CD14-positive monocyte (primary cell): ENCODE measurements at regions not wholly inside any gene's neighbourhood (a gene's known extent, or its start where the extent isn't known, plus 50 kb on each side); places are given as distances from the start of the nearest gene placed in this dataset.

ENCODE experiments used
- DNase-seq, 3 donors: peaks; one replicate each; pipeline ENCODE4 v3.0.0-alpha.2; 2011 to 2022
- H2AFZ ChIP-seq: 2 replicates; pipeline ENCODE4 v1.6.0; 2012; ENCODE audit warnings: mild to moderate bottlenecking, low read depth, low read length, inconsistent platforms; ENCODE audit not compliant: insufficient read depth, poor library complexity, severe bottlenecking
- H3K27ac ChIP-seq, 2 donors: 1 replicate in 1 of 2; 2 replicates in 1 of 2; pipeline ENCODE4 v1.5.1; 2012 to 2013; ENCODE audit warnings: low read length in 2 of 2, control low read depth in 1 of 2, inconsistent platforms in 1 of 2, low read depth in 1 of 2, mild to moderate bottlenecking in 1 of 2
- H3K27me3 ChIP-seq, 2 donors: one replicate each; pipeline versions ENCODE4 v1.6.0 to v1.6.1; 2011 to 2013; ENCODE audit warnings: low read length in 2 of 2; ENCODE audit not compliant: control insufficient read depth in 2 of 2, insufficient read depth in 2 of 2
- H3K36me3 ChIP-seq, 2 donors: replicated peaks in 1 of 2; 1 replicate in 1 of 2; 2 replicates in 1 of 2; pipeline versions ENCODE4 v1.5.1 to v1.6.1; 2012 to 2013; ENCODE audit warnings: low read length in 2 of 2, control low read depth in 1 of 2, inconsistent platforms in 1 of 2, mild to moderate bottlenecking in 1 of 2; ENCODE audit not compliant: insufficient read depth in 2 of 2, control insufficient read depth in 1 of 2
- H3K4me1 ChIP-seq, 2 donors: 1 replicate in 1 of 2; 2 replicates in 1 of 2; pipeline versions ENCODE4 v1.5.1 to v1.6.1; 2012 to 2013; ENCODE audit warnings: low read length in 2 of 2, control low read depth in 1 of 2, inconsistent platforms in 1 of 2, mild to moderate bottlenecking in 1 of 2, moderate library complexity in 1 of 2; ENCODE audit not compliant: insufficient read depth in 2 of 2, control insufficient read depth in 1 of 2
- H3K4me2 ChIP-seq: replicated peaks from 2 replicates; pipeline ENCODE3; 2012; ENCODE audit warnings: low read length, moderate library complexity, mild to moderate bottlenecking; ENCODE audit not compliant: poor library complexity, severe bottlenecking; ENCODE audit errors: extremely low read depth
- H3K4me3 ChIP-seq, 3 experiments: fragments of 200-600 bp in 1 of 3; sonication (generic) in 1 of 3; replicated peaks in 1 of 3; 1 replicate in 2 of 3; 2 replicates in 1 of 3; pipeline ENCODE4 v1.5.1; 2011 to 2013; ENCODE audit warnings: low read length in 3 of 3, mild to moderate bottlenecking in 3 of 3, control low read depth in 2 of 3, low read depth in 2 of 3, inconsistent platforms in 1 of 3, moderate library complexity in 1 of 3
- H3K79me2 ChIP-seq: 2 replicates; pipeline ENCODE4 v1.6.0; 2012; ENCODE audit warnings: mild to moderate bottlenecking, control low read depth, inconsistent platforms, low read length, moderate library complexity; ENCODE audit not compliant: insufficient read depth
- H3K9ac ChIP-seq: 2 replicates; pipeline ENCODE4 v1.6.0; 2017; ENCODE audit warnings: low read length, mild to moderate bottlenecking; ENCODE audit not compliant: insufficient read depth, poor library complexity, severe bottlenecking
- H3K9me3 ChIP-seq, 2 donors: replicated peaks in 1 of 2; 1 replicate in 1 of 2; 2 replicates in 1 of 2; pipeline versions ENCODE4 v1.5.1 to v1.6.1; 2012 to 2013; ENCODE audit warnings: low read length in 2 of 2, control low read depth in 1 of 2; ENCODE audit not compliant: control insufficient read depth in 1 of 2, insufficient read depth in 1 of 2
- H4K20me1 ChIP-seq: 2 replicates; pipeline ENCODE4 v1.6.0; 2012; ENCODE audit warnings: mild to moderate bottlenecking, low read length, control low read depth, moderate library complexity; ENCODE audit not compliant: insufficient read depth
- H3K27ac Mint-ChIP-seq, 7 donors: one replicate each; pipeline ENCODE4 v1.8.0; 2020; ENCODE audit warnings: mild to moderate bottlenecking in 7 of 7, mixed read lengths in 7 of 7, moderate library complexity in 6 of 7, inconsistent platforms in 2 of 7
- H3K27me3 Mint-ChIP-seq, 3 donors: one replicate each; pipeline ENCODE4 v1.8.0; 2021 to 2022; ENCODE audit warnings: low read depth in 3 of 3, mild to moderate bottlenecking in 3 of 3, mixed read lengths in 3 of 3, moderate library complexity in 3 of 3, inconsistent platforms in 1 of 3
- H3K36me3 Mint-ChIP-seq, 2 donors: one replicate each; pipeline ENCODE4 v1.8.0; 2020; ENCODE audit warnings: mixed read lengths in 2 of 2, inconsistent platforms in 1 of 2, mild to moderate bottlenecking in 1 of 2
- H3K4me1 Mint-ChIP-seq: one replicate; pipeline ENCODE4 v1.8.0; 2020; ENCODE audit warnings: mild to moderate bottlenecking, mixed read lengths
- H3K4me3 Mint-ChIP-seq, 2 donors: one replicate each; pipeline ENCODE4 v1.8.0; 2020; ENCODE audit warnings: mild to moderate bottlenecking in 2 of 2, mixed read lengths in 2 of 2, moderate library complexity in 1 of 2
- H3K9me3 Mint-ChIP-seq, 7 donors: one replicate each; pipeline ENCODE4 v1.8.0; 2020 to 2022; ENCODE audit warnings: mixed read lengths in 7 of 7, mild to moderate bottlenecking in 6 of 7, moderate library complexity in 6 of 7, inconsistent platforms in 2 of 7
- CTCF ChIP-seq: fragments of 200-600 bp; IDR thresholded peaks from one replicate; pipeline ENCODE4 v1.8.0; 2022; ENCODE audit warnings: antibody characterized with exemption, mild to moderate bottlenecking
- WGBS: methylation state at CpG from one replicate; pipeline ENCODE4 v1.1.5; 2013; ENCODE audit warnings: missing lambda C conversion rate; ENCODE audit not compliant: insufficient coverage; 5-methylcytosine and 5-hydroxymethylcytosine counted together
- intact Hi-C, 2 donors: fragments of 100-400 bp; cut with micrococcal nuclease; formaldehyde crosslinking; loops; one replicate each; pipeline versions ENCODE4 v1.15.0 to v1.15.1; 2023

- no peak for DNase-seq
- Histone ChIP-seq H3K79me2 (no peaks in the 10 kb centered on the region), H2AFZ (no peak overlapping the region), H3K4me2 (no peak overlapping the region), H4K20me1 (no peaks in the 10 kb centered on the region), H3K9ac (no peak overlapping the region), H3K27ac (no peak overlapping the region), H3K36me3 (no peaks in the 10 kb centered on the region), H3K27me3 (no peaks in the 10 kb centered on the region), H3K4me1 (no peaks in the 10 kb centered on the region), H3K4me3 (no peak overlapping the region), H3K9me3 (no peaks in the 10 kb centered on the region)
- no peak for TF ChIP-seq CTCF
- Mint-ChIP-seq H3K27ac (no peak overlapping the region), H3K27me3 (peaks cover 0 to 1% (median 0%) of the 10 kb centered on the region in 3 donors), H3K4me3 (no peak overlapping the region), H3K36me3 (no peaks in the 10 kb centered on the region), H3K9me3 (peaks cover 0 to 7% (median 0%) of the 10 kb centered on the region in 7 donors), H3K4me1 (no peaks in the 10 kb centered on the region)
- intact Hi-C loops: no loop called here
- no CpG with 5 or more reads among the region's 3 CpGs for WGBS
These were observed 1156.7 kb upstream of the CDH8 start for GRCh38 chr16:63192980-63193379.

GRCh38 chr16:63188086-63188771, 1152.0 kb upstream of the CDH8 start:
- Mint-ChIP-seq H3K4me3 (no peak overlapping the region), H3K27ac (no peak overlapping the region), H3K36me3 (no peaks in the 10 kb centered on the region), H3K9me3 (peaks cover 0 to 5% (median 0%) of the 10 kb centered on the region in 7 donors), H3K4me1 (no peaks in the 10 kb centered on the region), H3K27me3 (no peaks in the 10 kb centered on the region)
- Histone ChIP-seq H3K36me3 (no peaks in the 10 kb centered on the region), H4K20me1 (no peaks in the 10 kb centered on the region), H3K27ac (no peak overlapping the region), H3K4me1 (no peaks in the 10 kb centered on the region), H2AFZ (no peak overlapping the region), H3K27me3 (no peaks in the 10 kb centered on the region), H3K4me2 (no peak overlapping the region), H3K9me3 (no peaks in the 10 kb centered on the region), H3K9ac (no peak overlapping the region), H3K4me3 (no peak overlapping the region), H3K79me2 (no peaks in the 10 kb centered on the region)
- 100% methylated on average over 3 of the region's 7 CpGs for WGBS
- TF ChIP-seq CTCF: no peak
- no peak for DNase-seq
- intact Hi-C loops: no loop called here
